H9 (cell line): ENCODE measurements at regions not wholly inside any gene's neighbourhood (a gene's known extent, or its start where the extent isn't known, plus 50 kb on each side); places are given as distances from the start of the nearest gene placed in this dataset.

Source experiments
- DNase-seq: peaks from one replicate; pipeline ENCODE4 v3.0.0-alpha.2; 2017
- H2AFZ ChIP-seq: one replicate; pipeline ENCODE4 v1.6.1; 2013; ENCODE audit warnings: mild to moderate bottlenecking, low read length, control low read depth, moderate library complexity
- H2AK5ac ChIP-seq: 2 replicates; pipeline ENCODE4 v1.6.1; 2013; ENCODE audit warnings: low read length, control low read depth, mixed read lengths; ENCODE audit not compliant: insufficient read length
- H2BK120ac ChIP-seq: one replicate; pipeline ENCODE4 v1.6.1; 2013; ENCODE audit warnings: low read depth, mild to moderate bottlenecking, low read length, control low read depth, inconsistent platforms; ENCODE audit not compliant: poor library complexity, severe bottlenecking
- H2BK12ac ChIP-seq: 2 replicates; pipeline ENCODE4 v1.6.1; 2013; ENCODE audit warnings: low read length, control low read depth, mixed read lengths, low read depth; ENCODE audit not compliant: insufficient read length
- H2BK15ac ChIP-seq: 2 replicates; pipeline ENCODE4 v1.6.1; 2013; ENCODE audit warnings: low read depth, low read length, control low read depth
- H2BK20ac ChIP-seq: one replicate; pipeline ENCODE4 v1.6.1; 2013; ENCODE audit warnings: low read depth, mild to moderate bottlenecking, low read length, control low read depth, inconsistent platforms; ENCODE audit not compliant: poor library complexity, severe bottlenecking
- H2BK5ac ChIP-seq: 2 replicates; pipeline ENCODE4 v1.6.1; 2013; ENCODE audit warnings: low read length, control low read depth, mixed read lengths; ENCODE audit not compliant: insufficient read length
- H3K14ac ChIP-seq: 2 replicates; pipeline ENCODE4 v1.6.1; 2013; ENCODE audit warnings: low read length, control low read depth; ENCODE audit not compliant: insufficient read depth
- H3K18ac ChIP-seq: 2 replicates; pipeline ENCODE4 v1.6.1; 2013; ENCODE audit warnings: low read depth, mild to moderate bottlenecking, mixed read lengths, low read length, control low read depth; ENCODE audit not compliant: insufficient read length
- H3K23ac ChIP-seq: 2 replicates; pipeline ENCODE4 v1.6.1; 2013; ENCODE audit warnings: low read length, control low read depth, mixed read lengths, low read depth; ENCODE audit not compliant: insufficient read length
- H3K23me2 ChIP-seq: 2 replicates; pipeline ENCODE4 v1.6.1; 2013; ENCODE audit warnings: low read depth, mild to moderate bottlenecking, mixed read lengths, low read length, control low read depth; ENCODE audit not compliant: insufficient read length, poor library complexity, severe bottlenecking
- H3K27ac ChIP-seq: 2 replicates; pipeline ENCODE4 v1.5.1; 2013; ENCODE audit warnings: low read length, control low read depth, mixed read lengths, low read depth; ENCODE audit not compliant: insufficient read length
- H3K27me3 ChIP-seq: 2 replicates; pipeline ENCODE4 v1.6.1; 2013; ENCODE audit warnings: low read length, control low read depth, inconsistent platforms; ENCODE audit not compliant: insufficient read depth
- H3K4ac ChIP-seq: 2 replicates; pipeline ENCODE4 v1.6.1; 2013; ENCODE audit warnings: low read depth, mild to moderate bottlenecking, control low read depth, inconsistent platforms, low read length, moderate library complexity
- H3K4me1 ChIP-seq: 2 replicates; pipeline ENCODE4 v1.6.1; 2013; ENCODE audit warnings: low read length, control low read depth, inconsistent platforms; ENCODE audit not compliant: insufficient read depth
- H3K4me2 ChIP-seq: 2 replicates; pipeline ENCODE4 v1.6.1; 2013; ENCODE audit warnings: low read length, control low read depth, mixed read lengths; ENCODE audit not compliant: insufficient read length, insufficient read depth
- H3K56ac ChIP-seq: 2 replicates; pipeline ENCODE4 v1.6.1; 2013; ENCODE audit warnings: low read depth, mild to moderate bottlenecking, mixed read lengths, low read length, control low read depth; ENCODE audit not compliant: insufficient read length
- H3K79me1 ChIP-seq: 2 replicates; pipeline ENCODE4 v1.6.1; 2013; ENCODE audit warnings: low read depth, mild to moderate bottlenecking, moderate library complexity, low read length, control low read depth, inconsistent platforms; ENCODE audit not compliant: insufficient read depth, poor library complexity, severe bottlenecking
- H3K79me2 ChIP-seq: 2 replicates; pipeline ENCODE4 v1.6.1; 2013; ENCODE audit warnings: low read length, control low read depth, inconsistent platforms; ENCODE audit not compliant: insufficient read depth
- H3K9ac ChIP-seq: 2 replicates; pipeline ENCODE4 v1.6.1; 2013; ENCODE audit warnings: low read length, control low read depth, mixed read lengths; ENCODE audit not compliant: insufficient read length; ENCODE audit errors: extremely low read depth
- H3K9me3 ChIP-seq: one replicate; pipeline ENCODE4 v1.6.1; 2013; ENCODE audit warnings: low read depth, low read length, inconsistent platforms; ENCODE audit not compliant: control insufficient read depth
- H3T11ph ChIP-seq: one replicate; pipeline ENCODE4 v1.6.1; 2013; ENCODE audit warnings: mild to moderate bottlenecking, low read length, control low read depth, inconsistent platforms
- H4K20me1 ChIP-seq: one replicate; pipeline ENCODE4 v1.6.1; 2013; ENCODE audit not compliant: control insufficient read depth, insufficient read length, insufficient read depth
- H4K5ac ChIP-seq: 2 replicates; pipeline ENCODE4 v1.6.1; 2013; ENCODE audit warnings: low read depth, mild to moderate bottlenecking, mixed read lengths, low read length, control low read depth; ENCODE audit not compliant: insufficient read length
- H4K8ac ChIP-seq: replicated peaks from 2 replicates; pipeline ENCODE4 v1.6.1; 2013; ENCODE audit warnings: low read length, control low read depth, mixed read lengths, low read depth; ENCODE audit not compliant: insufficient read length
- H4K91ac ChIP-seq: 2 replicates; pipeline ENCODE4 v1.6.1; 2013; ENCODE audit warnings: low read depth, mild to moderate bottlenecking, moderate library complexity, mixed read lengths, low read length, control low read depth; ENCODE audit not compliant: insufficient read length
- H3K27ac Mint-ChIP-seq, 3 experiments: 2 replicates in 2 of 3; 3 replicates in 1 of 3; pipeline ENCODE4 v1.8.0; 2020 to 2021; ENCODE audit warnings: mixed read lengths in 3 of 3, mild to moderate bottlenecking in 1 of 3, moderate library complexity in 1 of 3
- H3K27me3 Mint-ChIP-seq: 2 replicates; pipeline ENCODE4 v1.8.0; 2021; ENCODE audit warnings: low read depth, mild to moderate bottlenecking, moderate library complexity, mixed read lengths
- H3K36me3 Mint-ChIP-seq, 3 experiments: 2 replicates in 2 of 3; 3 replicates in 1 of 3; pipeline ENCODE4 v1.8.0; 2020 to 2021; ENCODE audit warnings: low read depth in 3 of 3, mixed read lengths in 3 of 3; ENCODE audit not compliant: insufficient read depth in 1 of 3
- H3K4me1 Mint-ChIP-seq, 2 experiments: 2 replicates each; pipeline ENCODE4 v1.8.0; 2020; ENCODE audit warnings: mixed read lengths in 2 of 2
- H3K4me3 Mint-ChIP-seq, 2 experiments: 2 replicates in 1 of 2; 3 replicates in 1 of 2; pipeline ENCODE4 v1.8.0; 2020 to 2021; ENCODE audit warnings: mild to moderate bottlenecking in 2 of 2, mixed read lengths in 2 of 2, moderate library complexity in 1 of 2
- H3K9me3 Mint-ChIP-seq, 2 experiments: 2 replicates in 1 of 2; 3 replicates in 1 of 2; pipeline ENCODE4 v1.8.0; 2020; ENCODE audit warnings: mild to moderate bottlenecking in 2 of 2, mixed read lengths in 2 of 2, moderate library complexity in 1 of 2
- CTCF ChIP-seq: fragments of 200-600 bp; sonication (generic); conservative IDR thresholded peaks from 3 replicates; pipeline ENCODE4 v1.8.0; 2021; ENCODE audit warnings: antibody characterized with exemption, mild to moderate bottlenecking
- WGBS: extraction: QIAGEN DNeasy Blood & Tissue Kit; methylation state at CpG from one replicate; pipeline ENCODE4 v1.1.7; 2013; ENCODE audit warnings: missing lambda C conversion rate, low lambda C conversion rate, mixed read lengths; ENCODE audit not compliant: insufficient read length; ENCODE audit errors: extremely low coverage; 5-methylcytosine and 5-hydroxymethylcytosine counted together

DNA sequence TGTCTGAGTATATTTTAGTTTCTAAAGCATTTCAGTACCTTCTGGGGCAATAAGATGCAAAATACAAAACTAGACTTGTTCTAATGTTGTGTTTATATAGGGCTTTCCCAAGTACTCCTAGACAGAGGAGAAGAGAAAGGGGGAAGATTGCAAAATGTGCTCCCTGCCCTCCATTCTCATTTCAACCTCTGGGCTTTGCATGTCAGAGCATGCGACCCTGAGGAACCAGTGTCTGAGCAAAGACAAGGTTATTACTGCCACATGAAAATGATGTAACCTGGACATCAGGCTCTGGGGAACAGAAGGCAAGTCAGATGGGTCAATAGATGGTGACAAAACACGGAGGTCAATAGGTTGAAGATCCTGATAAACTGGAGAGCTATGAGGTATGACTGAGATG is 253.5 kb upstream of the TCF21 start:
- peaks cover 0 to 4% of the 10 kb centered on the region in 2 experiments; a peak in 2 of 5 replicates for H3K9me3 Mint-ChIP-seq
- WGBS: no CpG with 5 or more reads among the region's 2 CpGs
- H3K27ac Mint-ChIP-seq: no peak overlapping the region
- no peak overlapping the region for H3K4ac ChIP-seq
- no peak overlapping the region for H3K4me3 Mint-ChIP-seq
- no peak overlapping the region for H2BK15ac ChIP-seq
- H3K56ac ChIP-seq: no peak overlapping the region
- H3K27ac ChIP-seq: no peak overlapping the region
- no peak for TF ChIP-seq CTCF
- no peak overlapping the region for H2BK20ac ChIP-seq
- no peak overlapping the region for H3K9ac ChIP-seq
- no peaks in the 10 kb centered on the region; a peak in 1 of 7 replicates for H3K36me3 Mint-ChIP-seq
- no peak overlapping the region for H2BK5ac ChIP-seq
- H3K4me1 ChIP-seq: no peaks in the 10 kb centered on the region
- no peak overlapping the region for H3T11ph ChIP-seq
- H4K5ac ChIP-seq: no peak overlapping the region
- no peak overlapping the region for H3K14ac ChIP-seq
- no peak overlapping the region for H3K18ac ChIP-seq
- H4K8ac ChIP-seq: no peak overlapping the region
- H3K27me3 Mint-ChIP-seq: no peaks in the 10 kb centered on the region
- H4K20me1 ChIP-seq: no peaks in the 10 kb centered on the region
- DNase-seq: no peak
- no peak overlapping the region for H3K23ac ChIP-seq
- H3K79me1 ChIP-seq: no peaks in the 10 kb centered on the region
- no peak overlapping the region for H2AK5ac ChIP-seq
- H3K79me2 ChIP-seq: no peaks in the 10 kb centered on the region
- H3K4me2 ChIP-seq: no peak overlapping the region
- H3K9me3 ChIP-seq: no peaks in the 10 kb centered on the region
- no peaks in the 10 kb centered on the region for H3K23me2 ChIP-seq
- H4K91ac ChIP-seq: no peak overlapping the region
- H3K27me3 ChIP-seq: no peaks in the 10 kb centered on the region
- no peak overlapping the region for H2AFZ ChIP-seq
- no peak overlapping the region for H2BK120ac ChIP-seq
- peaks cover 0 to 4% of the 10 kb centered on the region in 2 experiments; a peak in 2 of 4 replicates for H3K4me1 Mint-ChIP-seq
- no peak overlapping the region for H2BK12ac ChIP-seq
